HEK293 (cell line): ENCODE measurements at regions not wholly inside any gene's neighbourhood (a gene's known extent, or its start where the extent isn't known, plus 50 kb on each side); places are given as distances from the start of the nearest gene placed in this dataset.

Experiments
- TF ChIP-seq, protein P1 (sequence below): fragments of 450-650 bp; formaldehyde crosslinking; IDR thresholded peaks from 2 replicates; pipeline ENCODE4 v1.5.1; 2016; ENCODE audit warnings: missing biosample characterization, missing genetic modification characterization
- TF ChIP-seq, protein P2 (sequence below): fragments of 450-650 bp; formaldehyde crosslinking; IDR thresholded peaks from 2 replicates; pipeline ENCODE4 v1.5.1; 2016; ENCODE audit warnings: missing biosample characterization, missing genetic modification characterization

DNA sequence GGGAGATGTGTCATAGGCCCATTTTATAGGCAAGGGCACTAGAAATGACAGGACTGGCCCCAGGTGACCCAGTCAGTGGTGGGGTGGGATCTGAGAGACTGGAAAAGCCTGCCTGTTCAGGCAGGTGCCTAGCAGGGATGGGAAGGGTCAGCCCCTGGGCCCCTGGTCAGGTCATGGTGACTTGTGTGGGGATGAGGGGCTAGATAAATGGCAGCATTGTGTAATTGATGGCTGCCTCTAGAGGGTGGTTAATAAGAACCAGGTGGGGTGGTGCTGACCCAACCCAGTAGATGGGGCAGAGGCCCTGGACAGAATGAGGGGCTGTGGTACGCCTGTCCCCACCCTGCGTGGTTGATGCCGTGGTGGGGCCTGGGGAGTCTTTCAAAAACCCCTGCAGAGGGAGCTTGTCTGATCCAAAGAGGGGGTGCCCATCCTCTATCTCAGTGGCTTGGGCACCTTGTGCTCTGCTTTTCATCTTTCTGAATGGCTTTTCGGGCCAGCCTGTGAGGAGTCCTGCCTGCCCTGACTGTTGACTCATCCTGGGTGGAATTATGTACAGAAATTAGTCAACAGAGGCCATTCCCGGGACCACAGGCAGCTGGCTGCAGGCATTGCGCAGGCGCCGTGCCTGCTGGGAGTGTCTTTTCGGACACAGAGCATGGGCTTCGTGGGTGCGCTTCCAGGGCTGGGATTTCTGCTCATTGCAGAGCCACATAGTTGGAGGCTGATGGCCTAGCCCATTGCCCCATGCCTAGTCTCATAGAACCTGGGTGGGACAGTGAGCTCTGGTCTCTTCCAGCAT is 93.6 kb upstream of the PITX1 start:
- TF ChIP-seq, protein P1, sequence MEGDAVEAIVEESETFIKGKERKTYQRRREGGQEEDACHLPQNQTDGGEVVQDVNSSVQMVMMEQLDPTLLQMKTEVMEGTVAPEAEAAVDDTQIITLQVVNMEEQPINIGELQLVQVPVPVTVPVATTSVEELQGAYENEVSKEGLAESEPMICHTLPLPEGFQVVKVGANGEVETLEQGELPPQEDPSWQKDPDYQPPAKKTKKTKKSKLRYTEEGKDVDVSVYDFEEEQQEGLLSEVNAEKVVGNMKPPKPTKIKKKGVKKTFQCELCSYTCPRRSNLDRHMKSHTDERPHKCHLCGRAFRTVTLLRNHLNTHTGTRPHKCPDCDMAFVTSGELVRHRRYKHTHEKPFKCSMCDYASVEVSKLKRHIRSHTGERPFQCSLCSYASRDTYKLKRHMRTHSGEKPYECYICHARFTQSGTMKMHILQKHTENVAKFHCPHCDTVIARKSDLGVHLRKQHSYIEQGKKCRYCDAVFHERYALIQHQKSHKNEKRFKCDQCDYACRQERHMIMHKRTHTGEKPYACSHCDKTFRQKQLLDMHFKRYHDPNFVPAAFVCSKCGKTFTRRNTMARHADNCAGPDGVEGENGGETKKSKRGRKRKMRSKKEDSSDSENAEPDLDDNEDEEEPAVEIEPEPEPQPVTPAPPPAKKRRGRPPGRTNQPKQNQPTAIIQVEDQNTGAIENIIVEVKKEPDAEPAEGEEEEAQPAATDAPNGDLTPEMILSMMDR: no peak
- TF ChIP-seq, protein P2, sequence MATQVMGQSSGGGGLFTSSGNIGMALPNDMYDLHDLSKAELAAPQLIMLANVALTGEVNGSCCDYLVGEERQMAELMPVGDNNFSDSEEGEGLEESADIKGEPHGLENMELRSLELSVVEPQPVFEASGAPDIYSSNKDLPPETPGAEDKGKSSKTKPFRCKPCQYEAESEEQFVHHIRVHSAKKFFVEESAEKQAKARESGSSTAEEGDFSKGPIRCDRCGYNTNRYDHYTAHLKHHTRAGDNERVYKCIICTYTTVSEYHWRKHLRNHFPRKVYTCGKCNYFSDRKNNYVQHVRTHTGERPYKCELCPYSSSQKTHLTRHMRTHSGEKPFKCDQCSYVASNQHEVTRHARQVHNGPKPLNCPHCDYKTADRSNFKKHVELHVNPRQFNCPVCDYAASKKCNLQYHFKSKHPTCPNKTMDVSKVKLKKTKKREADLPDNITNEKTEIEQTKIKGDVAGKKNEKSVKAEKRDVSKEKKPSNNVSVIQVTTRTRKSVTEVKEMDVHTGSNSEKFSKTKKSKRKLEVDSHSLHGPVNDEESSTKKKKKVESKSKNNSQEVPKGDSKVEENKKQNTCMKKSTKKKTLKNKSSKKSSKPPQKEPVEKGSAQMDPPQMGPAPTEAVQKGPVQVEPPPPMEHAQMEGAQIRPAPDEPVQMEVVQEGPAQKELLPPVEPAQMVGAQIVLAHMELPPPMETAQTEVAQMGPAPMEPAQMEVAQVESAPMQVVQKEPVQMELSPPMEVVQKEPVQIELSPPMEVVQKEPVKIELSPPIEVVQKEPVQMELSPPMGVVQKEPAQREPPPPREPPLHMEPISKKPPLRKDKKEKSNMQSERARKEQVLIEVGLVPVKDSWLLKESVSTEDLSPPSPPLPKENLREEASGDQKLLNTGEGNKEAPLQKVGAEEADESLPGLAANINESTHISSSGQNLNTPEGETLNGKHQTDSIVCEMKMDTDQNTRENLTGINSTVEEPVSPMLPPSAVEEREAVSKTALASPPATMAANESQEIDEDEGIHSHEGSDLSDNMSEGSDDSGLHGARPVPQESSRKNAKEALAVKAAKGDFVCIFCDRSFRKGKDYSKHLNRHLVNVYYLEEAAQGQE: no peak
